Natural killer cell treated with Interleukin-12 subunit alpha and Interleukin-12 subunit beta and Interleukin-15 and Interleukin-18, amount 100 ng/mL, for 72 hours (primary cell): ENCODE measurements at regions not wholly inside any gene's neighbourhood (a gene's known extent, or its start where the extent isn't known, plus 50 kb on each side); places are given as distances from the start of the nearest gene placed in this dataset.

ENCODE experiments used
- ATAC-seq, 2 donors: fragments of 150-1000 bp; cut with Tn5 transposase in 1 of 2; sonication (Bioruptor Pico), chemical (Tn5 transposase) in 1 of 2; 2 replicates each; pipeline ENCODE4 v1.10.0; 2021
- DNase-seq: peaks from one replicate; pipeline ENCODE4 v3.0.0; 2022; ENCODE audit warnings: low spot score
- H3K27ac Mint-ChIP-seq, 2 donors: 1 replicate in 1 of 2; 2 replicates in 1 of 2; pipeline ENCODE4 v1.8.0; 2022; ENCODE audit warnings: mixed read lengths in 2 of 2, mild to moderate bottlenecking in 1 of 2, moderate library complexity in 1 of 2
- H3K27me3 Mint-ChIP-seq, 2 donors: 1 replicate in 1 of 2; 2 replicates in 1 of 2; pipeline ENCODE4 v1.8.0; 2022; ENCODE audit warnings: mixed read lengths in 2 of 2
- H3K36me3 Mint-ChIP-seq: one replicate; pipeline ENCODE4 v1.8.0; 2022; ENCODE audit warnings: mixed read lengths
- H3K4me1 Mint-ChIP-seq, 2 donors: 1 replicate in 1 of 2; 2 replicates in 1 of 2; pipeline ENCODE4 v1.8.0; 2022; ENCODE audit warnings: low read depth in 2 of 2, mixed read lengths in 2 of 2, mild to moderate bottlenecking in 1 of 2
- H3K4me3 Mint-ChIP-seq: one replicate; pipeline ENCODE4 v1.8.0; 2022; ENCODE audit warnings: mixed read lengths
- H3K9me3 Mint-ChIP-seq: 2 replicates; pipeline ENCODE4 v1.8.0; 2022; ENCODE audit warnings: mixed read lengths

- Mint-ChIP-seq H3K4me3 (no peak overlapping the region), H3K9me3 (no peaks in the 10 kb centered on the region), H3K27me3 (peaks cover 9 to 38% of the 10 kb centered on the region in 2 donors), H3K4me1 (no peaks in the 10 kb centered on the region), H3K27ac (no peak overlapping the region), H3K36me3 (no peaks in the 10 kb centered on the region)
- no peak for DNase-seq
- no peak for ATAC-seq
Measured at GRCh38 chr12:69084816-69085378, 151.9 kb upstream of the CPM start.

- H3K27me3 Mint-ChIP-seq = peaks cover 14 to 46% of the 10 kb centered on the region in 2 donors
- DNase-seq = no peak
- H3K27ac Mint-ChIP-seq = no peak overlapping the region
- H3K36me3 Mint-ChIP-seq = no peaks in the 10 kb centered on the region
- H3K4me3 Mint-ChIP-seq = no peak overlapping the region
- H3K9me3 Mint-ChIP-seq = no peaks in the 10 kb centered on the region
- H3K4me1 Mint-ChIP-seq = no peaks in the 10 kb centered on the region
- no peak for ATAC-seq
Measured at GRCh38 chr12:69085852-69086251, 152.9 kb upstream of the CPM start.

- H3K9me3 Mint-ChIP-seq = no peaks in the 10 kb centered on the region
- H3K4me1 Mint-ChIP-seq = no peaks in the 10 kb centered on the region
- H3K36me3 Mint-ChIP-seq = no peaks in the 10 kb centered on the region
- H3K4me3 Mint-ChIP-seq = no peak overlapping the region
- H3K27me3 Mint-ChIP-seq = peaks cover 14 to 48% of the 10 kb centered on the region in 2 donors
- DNase-seq (no peak), ATAC-seq (no peak)
- H3K27ac Mint-ChIP-seq = no peak overlapping the region
Measured at GRCh38 chr12:69087986-69088385, 151.4 kb upstream of the CPSF6 start.

GRCh38 chr12:69090722-69091121, 148.6 kb upstream of the CPSF6 start:
- no peaks in the 10 kb centered on the region for H3K9me3 Mint-ChIP-seq
- H3K36me3 Mint-ChIP-seq = no peaks in the 10 kb centered on the region
- no peak for DNase-seq
- H3K27ac Mint-ChIP-seq = no peak overlapping the region
- H3K4me1 Mint-ChIP-seq = no peaks in the 10 kb centered on the region
- peaks cover 20 to 41% of the 10 kb centered on the region in 2 donors for H3K27me3 Mint-ChIP-seq
- no peak for ATAC-seq
- no peak overlapping the region for H3K4me3 Mint-ChIP-seq

- Mint-ChIP-seq H3K4me3 (no peak overlapping the region), H3K27ac (no peak overlapping the region), H3K9me3 (no peaks in the 10 kb centered on the region), H3K4me1 (no peaks in the 10 kb centered on the region), H3K27me3 (peaks cover 20 to 41% of the 10 kb centered on the region in 2 donors), H3K36me3 (no peaks in the 10 kb centered on the region)
- ATAC-seq (no peak), DNase-seq (no peak)
Measured at GRCh38 chr12:69091442-69092017, 147.8 kb upstream of the CPSF6 start.

- Mint-ChIP-seq H3K4me1 (no peaks in the 10 kb centered on the region), H3K9me3 (no peaks in the 10 kb centered on the region), H3K36me3 (no peaks in the 10 kb centered on the region), H3K27me3 (peaks cover 18 to 35% of the 10 kb centered on the region in 2 donors), H3K27ac (no peak overlapping the region), H3K4me3 (no peak overlapping the region)
- no peak for DNase-seq
- no peak for ATAC-seq
Measured at GRCh38 chr12:69092137-69092536, 147.2 kb upstream of the CPSF6 start.

GRCh38 chr12:69094606-69095216, 144.7 kb upstream of the CPSF6 start:
- H3K4me1 Mint-ChIP-seq = no peaks in the 10 kb centered on the region
- ATAC-seq (no peak), DNase-seq (no peak)
- no peaks in the 10 kb centered on the region for H3K36me3 Mint-ChIP-seq
- no peak overlapping the region for H3K27ac Mint-ChIP-seq
- no peak overlapping the region for H3K4me3 Mint-ChIP-seq
- H3K27me3 Mint-ChIP-seq = peaks cover 19 to 32% of the 10 kb centered on the region in 2 donors
- no peaks in the 10 kb centered on the region for H3K9me3 Mint-ChIP-seq

- ATAC-seq (no peak), DNase-seq (no peak)
- no peak overlapping the region for H3K4me3 Mint-ChIP-seq
- H3K27me3 Mint-ChIP-seq = peaks cover 13 to 25% of the 10 kb centered on the region in 2 donors
- no peak overlapping the region for H3K27ac Mint-ChIP-seq
- H3K9me3 Mint-ChIP-seq = no peaks in the 10 kb centered on the region
- no peaks in the 10 kb centered on the region for H3K4me1 Mint-ChIP-seq
- H3K36me3 Mint-ChIP-seq = no peaks in the 10 kb centered on the region
Measured at GRCh38 chr12:69095765-69096477, 143.4 kb upstream of the CPSF6 start.

- no peak for ATAC-seq
- Mint-ChIP-seq H3K4me3 (no peak overlapping the region), H3K9me3 (no peaks in the 10 kb centered on the region), H3K27ac (no peak overlapping the region), H3K36me3 (no peaks in the 10 kb centered on the region), H3K27me3 (peaks cover 13 to 25% of the 10 kb centered on the region in 2 donors), H3K4me1 (no peaks in the 10 kb centered on the region)
- DNase-seq = no peak
Measured at GRCh38 chr12:69096669-69097335, 142.6 kb upstream of the CPSF6 start.

GRCh38 chr12:69097619-69098368, 141.6 kb upstream of the CPSF6 start:
- Mint-ChIP-seq H3K27me3 (peaks cover 13 to 25% of the 10 kb centered on the region in 2 donors), H3K4me1 (no peaks in the 10 kb centered on the region), H3K27ac (no peak overlapping the region), H3K9me3 (no peaks in the 10 kb centered on the region), H3K4me3 (no peak overlapping the region), H3K36me3 (no peaks in the 10 kb centered on the region)
- no peak for ATAC-seq
- no peak for DNase-seq

GRCh38 chr12:69099201-69099837, 140.1 kb upstream of the CPSF6 start:
- H3K4me3 Mint-ChIP-seq = no peak overlapping the region
- H3K27me3 Mint-ChIP-seq = peaks cover 7 to 13% of the 10 kb centered on the region in 2 donors
- ATAC-seq (no peak), DNase-seq (no peak)
- no peaks in the 10 kb centered on the region for H3K9me3 Mint-ChIP-seq
- H3K27ac Mint-ChIP-seq = no peak overlapping the region
- H3K36me3 Mint-ChIP-seq = no peaks in the 10 kb centered on the region
- H3K4me1 Mint-ChIP-seq = no peaks in the 10 kb centered on the region

GRCh38 chr12:69101505-69101904, 137.9 kb upstream of the CPSF6 start:
- Mint-ChIP-seq H3K4me1 (no peaks in the 10 kb centered on the region), H3K36me3 (no peaks in the 10 kb centered on the region), H3K27me3 (peaks cover 7 to 13% of the 10 kb centered on the region in 2 donors), H3K9me3 (no peaks in the 10 kb centered on the region), H3K4me3 (no peak overlapping the region), H3K27ac (no peak overlapping the region)
- ATAC-seq = no peak
- no peak for DNase-seq

GRCh38 chr12:69102856-69103255, 136.5 kb upstream of the CPSF6 start:
- no peak for DNase-seq
- Mint-ChIP-seq H3K27ac (no peak overlapping the region), H3K27me3 (peaks cover 7 to 13% of the 10 kb centered on the region in 2 donors), H3K4me1 (no peaks in the 10 kb centered on the region), H3K36me3 (no peaks in the 10 kb centered on the region), H3K9me3 (no peaks in the 10 kb centered on the region), H3K4me3 (no peak overlapping the region)
- ATAC-seq = no peak
